ENCODE measurements at regions not wholly inside any gene's neighbourhood (a gene's known extent, or its start where the extent isn't known, plus 50 kb on each side); places are given as distances from the start of the nearest gene placed in this dataset.

- no peak for TF ChIP-seq CTCF (IDR thresholded peaks at IDR 0.05)
- Histone ChIP-seq H3K4me1 (peaks cover 0 to 15% (median 0%) of the 10 kb centered on the region in 9 donors), H3K27me3 (peaks cover 0 to 3% (median 0%) of the 10 kb centered on the region in 7 donors), H3K4me3 (no peak overlapping the region), H3K9me3 (no peaks in the 10 kb centered on the region), H3K27ac (no peak overlapping the region), H3K36me3 (no peaks in the 10 kb centered on the region)
- WGBS, 2 donors: 88 to 89% methylated on average over 4 of the region's 4 CpGs
- intact Hi-C loops (cut with DNase I): no loop called here
- ATAC-seq (no peak), DNase-seq (no peak)
Observed at GRCh38 chr9:82799286-82799685, 263.7 kb downstream of the RASEF start.

- H3K4me1 ChIP-seq: no peaks in the 10 kb centered on the region
- intact Hi-C loops (cut with DNase I): no loop called here
- WGBS, 2 donors: 65 to 71% methylated on average over 5 of the region's 5 CpGs
- peaks cover 0 to 13% (median 0%) of the 10 kb centered on the region in 7 donors for H3K27me3 ChIP-seq
- no peak overlapping the region for H3K27ac ChIP-seq
- no peaks in the 10 kb centered on the region for H3K9me3 ChIP-seq
- DNase-seq (no peak), ATAC-seq (no peak)
- no peak overlapping the region for H3K4me3 ChIP-seq
- no peaks in the 10 kb centered on the region for H3K36me3 ChIP-seq
- no peak for TF ChIP-seq CTCF (IDR thresholded peaks at IDR 0.05)
Observed at GRCh38 chr9:82805027-82805426, 257.9 kb downstream of the RASEF start.

DNA sequence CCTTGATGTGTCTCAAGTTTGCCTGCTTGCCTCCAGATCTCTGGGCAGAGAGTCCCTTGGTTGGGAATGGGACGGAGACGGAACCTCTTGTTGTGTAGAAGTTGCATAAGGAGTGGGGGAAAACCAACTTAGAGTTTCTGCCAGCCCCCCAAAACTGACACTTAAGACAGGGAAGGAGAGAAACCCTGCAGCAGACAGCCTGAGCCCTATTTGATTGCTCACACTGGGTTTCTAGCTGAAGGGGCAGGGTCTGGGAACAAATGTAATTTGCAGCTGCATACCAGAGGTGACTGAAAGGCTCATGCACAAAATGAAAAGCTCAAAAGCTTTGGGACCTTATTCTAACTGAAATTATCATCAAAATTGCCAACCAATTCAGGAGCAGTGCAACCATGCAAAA is 254.5 kb downstream of the RASEF start:
- no peak for DNase-seq
- intact Hi-C loops (cut with DNase I): no loop called here
- WGBS, 2 donors: 83 to 93% methylated on average over 2 of the region's 2 CpGs
- H3K9me3 ChIP-seq: no peaks in the 10 kb centered on the region
- no peak overlapping the region for H3K27ac ChIP-seq
- peaks cover 0 to 15% (median 0%) of the 10 kb centered on the region in 7 donors for H3K27me3 ChIP-seq
- H3K4me3 ChIP-seq: no peak overlapping the region
- TF ChIP-seq CTCF (IDR thresholded peaks at IDR 0.05): no peak
- no peaks in the 10 kb centered on the region for H3K36me3 ChIP-seq
- no peaks in the 10 kb centered on the region for H3K4me1 ChIP-seq
- ATAC-seq: no peak

- intact Hi-C loops (cut with DNase I): no loop called here
- 83 to 85% methylated on average over 1 of the region's 1 CpG for WGBS, 2 donors
Observed at GRCh38 chr9:82810915-82811314, 252.0 kb downstream of the RASEF start.

More at GRCh38 chr9:82810915-82811314, 252.0 kb downstream of the RASEF start:
- H3K27ac ChIP-seq: no peak overlapping the region
- H3K27me3 ChIP-seq: peaks cover 0 to 15% (median 0%) of the 10 kb centered on the region in 7 donors
- no peak for DNase-seq
- no peaks in the 10 kb centered on the region for H3K9me3 ChIP-seq
- no peak for ATAC-seq
- H3K4me3 ChIP-seq: no peak overlapping the region
- no peaks in the 10 kb centered on the region for H3K36me3 ChIP-seq
- H3K4me1 ChIP-seq: no peaks in the 10 kb centered on the region
- TF ChIP-seq CTCF (IDR thresholded peaks at IDR 0.05): no peak

All from heart right ventricle (tissue), 16 donors.